ENCODE measurements at regions not wholly inside any gene's neighbourhood (a gene's known extent, or its start where the extent isn't known, plus 50 kb on each side); places are given as distances from the start of the nearest gene placed in this dataset.

GRCh38 chr4:165754664-165755063, 118.4 kb upstream of the TLL1 start:
- no peak overlapping the region for H3K27ac Mint-ChIP-seq
- H3K4me1 Mint-ChIP-seq = peaks cover 24% of the 10 kb centered on the region

DNA sequence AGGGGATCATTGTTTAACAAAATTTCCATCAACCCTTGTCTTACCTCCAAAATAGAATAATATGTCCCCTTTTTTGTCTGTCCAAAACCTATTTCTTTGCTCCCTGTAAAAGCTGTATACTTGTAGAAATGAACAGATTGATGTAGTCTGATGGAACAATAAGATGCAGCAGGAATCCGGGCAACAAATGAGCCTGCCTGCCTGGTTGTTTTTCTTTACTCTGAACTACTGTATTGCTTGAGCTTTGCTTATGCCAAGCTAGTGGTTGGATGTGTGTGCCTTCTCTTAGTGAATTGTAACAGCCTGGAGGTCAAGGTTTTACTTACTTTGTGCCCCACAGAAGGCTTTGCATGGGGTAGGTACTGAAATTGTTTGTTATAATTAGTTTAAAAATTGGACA, 116.2 kb upstream of the TLL1 start:
- Mint-ChIP-seq H3K27ac (peak overlapping the region in 2 of 3 experiments; percentile 59 to 88), H3K4me3 (peak overlapping the region in 1 of 3 experiments; percentile 34), H3K9me3 (peaks cover 2% of the 10 kb centered on the region), H3K27me3 (ENCODE audit: low read depth) (peaks cover 5% of the 10 kb centered on the region), H3K4me1 (peaks cover 25% of the 10 kb centered on the region), H3K36me3 (ENCODE audit: low read depth) (no peaks in the 10 kb centered on the region)
- TF ChIP-seq CTCF (IDR thresholded peaks at IDR 0.05; ENCODE audit: unreplicated experiment in 3 of 3) = no peak

More at GRCh38 chr4:165754664-165755063, 118.4 kb upstream of the TLL1 start:
- no peak for TF ChIP-seq CTCF (IDR thresholded peaks at IDR 0.05; ENCODE audit: unreplicated experiment in 3 of 3)
- no peak overlapping the region for H3K4me3 Mint-ChIP-seq
- H3K9me3 Mint-ChIP-seq = peaks cover 2% of the 10 kb centered on the region
- no peaks in the 10 kb centered on the region for H3K27me3 Mint-ChIP-seq (ENCODE audit: low read depth)
- no peaks in the 10 kb centered on the region for H3K36me3 Mint-ChIP-seq (ENCODE audit: low read depth)

GRCh38 chr4:165757451-165757850, 115.6 kb upstream of the TLL1 start:
- Mint-ChIP-seq H3K27me3 (ENCODE audit: low read depth) (peaks cover 5% of the 10 kb centered on the region), H3K36me3 (ENCODE audit: low read depth) (no peaks in the 10 kb centered on the region), H3K4me1 (peaks cover 29% of the 10 kb centered on the region), H3K9me3 (peaks cover 2% of the 10 kb centered on the region), H3K27ac (peak overlapping the region; percentile 54 to 88 (median 59)), H3K4me3 (no peak overlapping the region)
- TF ChIP-seq CTCF (IDR thresholded peaks at IDR 0.05; ENCODE audit: unreplicated experiment in 3 of 3) = no peak

DNA sequence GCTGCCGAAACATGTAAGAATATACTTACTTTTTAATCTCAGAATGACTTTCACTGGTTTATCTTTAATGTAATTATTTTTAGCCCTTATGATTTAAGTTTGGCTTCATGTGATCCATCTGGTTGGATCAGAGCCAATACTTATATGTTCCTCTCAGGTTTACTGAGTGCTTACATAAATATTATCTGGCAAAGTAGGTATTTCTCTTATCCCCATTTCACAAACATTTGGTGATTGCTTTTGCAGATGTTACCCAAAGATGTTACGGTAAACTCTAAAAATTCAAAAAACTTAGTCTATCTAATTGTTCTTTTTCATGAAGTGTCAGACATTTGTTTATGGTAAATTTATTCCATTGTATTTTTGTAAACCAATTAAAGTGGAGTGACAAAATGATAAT, 115.0 kb upstream of the TLL1 start:
- TF ChIP-seq CTCF (IDR thresholded peaks at IDR 0.05; ENCODE audit: unreplicated experiment in 3 of 3) = no peak
- Mint-ChIP-seq H3K27me3 (ENCODE audit: low read depth) (peaks cover 5% of the 10 kb centered on the region), H3K4me3 (no peak overlapping the region), H3K36me3 (ENCODE audit: low read depth) (no peaks in the 10 kb centered on the region), H3K9me3 (peaks cover 2% of the 10 kb centered on the region), H3K4me1 (peaks cover 29% of the 10 kb centered on the region), H3K27ac (peak overlapping the region; percentile 54 to 88 (median 59))

GRCh38 chr4:165760182-165760581, 112.9 kb upstream of the TLL1 start:
- no peak overlapping the region for H3K27ac Mint-ChIP-seq
- peaks cover 3% of the 10 kb centered on the region for H3K9me3 Mint-ChIP-seq
- no peak overlapping the region for H3K4me3 Mint-ChIP-seq
- TF ChIP-seq CTCF (IDR thresholded peaks at IDR 0.05; ENCODE audit: unreplicated experiment in 3 of 3) = no peak
- H3K4me1 Mint-ChIP-seq = peaks cover 29% of the 10 kb centered on the region
- H3K27me3 Mint-ChIP-seq (ENCODE audit: low read depth) = peaks cover 5% of the 10 kb centered on the region
- no peaks in the 10 kb centered on the region for H3K36me3 Mint-ChIP-seq (ENCODE audit: low read depth)

DNA sequence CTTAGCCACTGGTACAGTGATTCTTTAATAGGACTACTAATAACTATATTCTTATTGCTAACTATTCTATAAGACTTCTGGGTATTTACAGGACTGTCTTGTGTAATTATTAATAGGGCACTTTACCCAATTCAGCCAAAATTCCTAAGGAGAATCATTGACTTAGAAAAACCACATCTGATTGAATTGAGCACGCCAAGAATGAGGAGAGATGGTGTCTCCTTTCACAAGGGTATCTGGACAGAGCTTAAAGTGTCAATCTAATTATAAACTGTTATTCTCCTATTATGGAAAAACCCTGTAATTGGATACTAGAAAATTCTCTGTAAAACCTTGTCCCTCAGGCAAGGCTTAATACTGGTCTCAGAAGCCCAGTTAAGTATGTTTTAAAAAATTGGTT, 111.1 kb upstream of the TLL1 start:
- TF ChIP-seq CTCF (IDR thresholded peaks at IDR 0.05; ENCODE audit: unreplicated experiment in 3 of 3) = no peak
- Mint-ChIP-seq H3K36me3 (ENCODE audit: low read depth) (no peaks in the 10 kb centered on the region), H3K9me3 (peaks cover 3% of the 10 kb centered on the region), H3K4me3 (no peak overlapping the region), H3K27ac (peak overlapping the region in 2 of 3 experiments; percentile 26 to 29), H3K27me3 (ENCODE audit: low read depth) (peaks cover 5% of the 10 kb centered on the region), H3K4me1 (peaks cover 26% of the 10 kb centered on the region)
